B cell (primary cell): ENCODE measurements at regions not wholly inside any gene's neighbourhood (a gene's known extent, or its start where the extent isn't known, plus 50 kb on each side); places are given as distances from the start of the nearest gene placed in this dataset.

Experiments
- ATAC-seq: fragments of 200-7000 bp; cut with Tn5 transposase; one replicate; pipeline ENCODE4 v1.10.0; 2021; ENCODE audit warnings: low read depth, mild to moderate bottlenecking, moderate number of reproducible peaks, moderate library complexity
- CTCF ChIA-PET: fragments of 350-600 bp; sonication (Branson Sonifier 250); formaldehyde crosslinking; loops from one replicate; lab custom pipeline; 2021; ENCODE audit warnings: antibody characterized with exemption, inconsistent platforms; lab: Charles Lee
- POLR2A ChIA-PET: fragments of 350-600 bp; sonication (Branson Sonifier 250); formaldehyde crosslinking; loops from one replicate; lab custom pipeline; 2021; ENCODE audit warnings: antibody characterized with exemption; lab: Charles Lee
- DNase-seq: peaks from one replicate; pipeline ENCODE4 v3.0.0; 2013
- H2AFZ ChIP-seq: 2 replicates; pipeline ENCODE4 v1.6.1; 2012; ENCODE audit warnings: mild to moderate bottlenecking, low read depth, low read length; ENCODE audit not compliant: insufficient read depth, poor library complexity, severe bottlenecking
- H3K27ac ChIP-seq, 2 donors: 1 replicate in 1 of 2; 2 replicates in 1 of 2; pipeline ENCODE4 v1.5.1; 2012 to 2013; ENCODE audit warnings: low read length in 2 of 2, mild to moderate bottlenecking in 2 of 2, moderate library complexity in 1 of 2
- H3K27me3 ChIP-seq, 4 experiments: fragments of 200-600 bp in 1 of 4; sonication (generic) in 1 of 4; replicated peaks in 1 of 4; 1 replicate in 2 of 4; 2 replicates in 2 of 4; pipeline versions ENCODE4 v1.6.1 to v1.7.0; 2013 to 2016; ENCODE audit warnings: low read length in 3 of 4, mild to moderate bottlenecking in 2 of 4, mixed read lengths in 1 of 4, moderate library complexity in 1 of 4; ENCODE audit not compliant: insufficient read depth in 4 of 4, control insufficient read depth in 3 of 4; ENCODE audit errors: control extremely low read depth in 1 of 4
- H3K36me3 ChIP-seq, 2 experiments: replicated peaks in 1 of 2; 1 replicate in 1 of 2; 2 replicates in 1 of 2; pipeline versions ENCODE4 v1.6.1 to v1.7.1; 2013; ENCODE audit warnings: low read length in 1 of 2; ENCODE audit not compliant: insufficient read depth in 2 of 2, control insufficient read depth in 1 of 2; ENCODE audit errors: control extremely low read depth in 1 of 2, extremely low read depth in 1 of 2
- H3K4me1 ChIP-seq, 2 donors: fragments of 200-600 bp in 1 of 2; sonication (generic) in 1 of 2; 1 replicate in 1 of 2; 2 replicates in 1 of 2; pipeline versions ENCODE4 v1.5.1 to v1.6.1; 2013 to 2017; ENCODE audit warnings: low read length in 2 of 2; ENCODE audit not compliant: control insufficient read depth in 2 of 2, insufficient read depth in 2 of 2
- H3K4me2 ChIP-seq: replicated peaks from 2 replicates; pipeline ENCODE3; 2012; ENCODE audit warnings: mild to moderate bottlenecking, low read depth, low read length; ENCODE audit not compliant: poor library complexity, severe bottlenecking
- H3K4me3 ChIP-seq, 5 experiments: fragments of 200-600 bp in 1 of 5; sonication (generic) in 1 of 5; 1 replicate in 3 of 5; 2 replicates in 2 of 5; pipeline versions ENCODE4 v1.5.1 to v1.7.0; 2011 to 2016; ENCODE audit warnings: low read length in 4 of 5, mild to moderate bottlenecking in 4 of 5, low read depth in 2 of 5, control low read depth in 1 of 5, moderate library complexity in 1 of 5; ENCODE audit not compliant: insufficient read depth in 1 of 5; ENCODE audit errors: control extremely low read depth in 1 of 5, extremely low read depth in 1 of 5
- H3K79me2 ChIP-seq: fragments of 200-600 bp; sonication (generic); one replicate; pipeline ENCODE4 v1.6.0; 2016; ENCODE audit warnings: low read length; ENCODE audit not compliant: control insufficient read depth, insufficient read depth
- H3K9ac ChIP-seq: fragments of 200-600 bp; sonication (generic); 2 replicates; pipeline ENCODE4 v1.6.1; 2017; ENCODE audit warnings: mild to moderate bottlenecking, low read length, moderate library complexity
- H3K9me3 ChIP-seq, 3 donors: one replicate each; pipeline versions ENCODE4 v1.6.1 to v1.7.1; 2013; ENCODE audit warnings: low read length in 2 of 3; ENCODE audit not compliant: control insufficient read depth in 2 of 3, insufficient read depth in 1 of 3; ENCODE audit errors: control extremely low read depth in 1 of 3
- H4K20me1 ChIP-seq: 2 replicates; pipeline ENCODE4 v1.6.0; 2012; ENCODE audit warnings: mild to moderate bottlenecking, low read length; ENCODE audit not compliant: insufficient read depth, control insufficient read depth, poor library complexity, severe bottlenecking
- H3K27ac Mint-ChIP-seq: one replicate; pipeline ENCODE4 v1.8.0; 2021; ENCODE audit warnings: mixed read lengths
- H3K27me3 Mint-ChIP-seq: one replicate; pipeline ENCODE4 v1.8.0; 2021; ENCODE audit warnings: mixed read lengths
- H3K4me1 Mint-ChIP-seq: one replicate; pipeline ENCODE4 v1.8.0; 2021; ENCODE audit warnings: mixed read lengths
- H3K4me3 Mint-ChIP-seq: one replicate; pipeline ENCODE4 v1.8.0; 2021; ENCODE audit warnings: mixed read lengths
- H3K9me3 Mint-ChIP-seq: one replicate; pipeline ENCODE4 v1.8.0; 2022; ENCODE audit warnings: mixed read lengths; ENCODE audit not compliant: insufficient read depth
- CTCF ChIP-seq: fragments of 200-600 bp; IDR thresholded peaks from one replicate; pipeline ENCODE4 v1.8.0; 2022; ENCODE audit warnings: antibody characterized with exemption, mild to moderate bottlenecking
- EZH2 ChIP-seq: IDR thresholded peaks from 2 replicates; pipeline ENCODE4 v1.6.1; 2012; ENCODE audit warnings: borderline replicate concordance, low read depth, mild to moderate bottlenecking, moderate library complexity, low read length; ENCODE audit not compliant: insufficient read depth, poor library complexity, severe bottlenecking
- WGBS: methylation state at CpG from one replicate; pipeline ENCODE4 v1.1.5; 2013; ENCODE audit warnings: missing lambda C conversion rate; ENCODE audit not compliant: insufficient coverage; 5-methylcytosine and 5-hydroxymethylcytosine counted together
- intact Hi-C: fragments of 100-400 bp; cut with micrococcal nuclease; formaldehyde crosslinking; loops from one replicate; pipeline ENCODE4 v1.10.0; 2022

- Histone ChIP-seq H2AFZ (no peak overlapping the region), H3K9me3 (peaks cover 0 to 7% (median 0%) of the 10 kb centered on the region in 3 donors), H3K27me3 (no peaks in the 10 kb centered on the region), H3K27ac (no peak overlapping the region), H3K79me2 (no peaks in the 10 kb centered on the region), H3K36me3 (no peaks in the 10 kb centered on the region), H4K20me1 (no peaks in the 10 kb centered on the region), H3K4me1 (no peaks in the 10 kb centered on the region), H3K4me3 (no peak overlapping the region), H3K9ac (no peak overlapping the region), H3K4me2 (no peak overlapping the region)
- ChIA-PET CTCF (no interaction called here), POLR2A (no interaction called here)
- no peaks in the 10 kb centered on the region for H3K4me1 Mint-ChIP-seq
- no peak overlapping the region for H3K4me3 Mint-ChIP-seq
- intact Hi-C loops, result no loop called here
- DNase-seq, result no peak
- no peak for TF ChIP-seq CTCF
- no peak for TF ChIP-seq EZH2
- H3K27ac Mint-ChIP-seq, result no peak overlapping the region
- peaks cover 7% of the 10 kb centered on the region for H3K9me3 Mint-ChIP-seq
- no peak for ATAC-seq
- no peaks in the 10 kb centered on the region for H3K27me3 Mint-ChIP-seq
- 92% methylated on average over 3 of the region's 3 CpGs for WGBS
These were observed 132.8 kb downstream of the SOX9 start for GRCh38 chr17:72253597-72253996.

- H4K20me1 ChIP-seq, result no peaks in the 10 kb centered on the region
- no peak for DNase-seq
- H3K4me3 ChIP-seq, result no peak overlapping the region
- H3K27me3 Mint-ChIP-seq, result no peaks in the 10 kb centered on the region
- no peak overlapping the region for H3K4me2 ChIP-seq
- intact Hi-C loops, result no loop called here
- no peaks in the 10 kb centered on the region for H3K79me2 ChIP-seq
- H3K4me3 Mint-ChIP-seq, result no peak overlapping the region
- peaks cover 0 to 10% (median 0%) of the 10 kb centered on the region in 3 donors for H3K9me3 ChIP-seq
- no peak for TF ChIP-seq CTCF
- H3K9ac ChIP-seq, result no peak overlapping the region
- H3K4me1 Mint-ChIP-seq, result no peaks in the 10 kb centered on the region
- ChIA-PET POLR2A (no interaction called here), CTCF (no interaction called here)
- H3K27ac Mint-ChIP-seq, result no peak overlapping the region
- no peak overlapping the region for H3K27ac ChIP-seq
- H3K9me3 Mint-ChIP-seq, result peaks cover 4% of the 10 kb centered on the region
- 91% methylated on average over 3 of the region's 4 CpGs for WGBS
- ATAC-seq, result no peak
- H3K27me3 ChIP-seq, result no peaks in the 10 kb centered on the region
- H3K36me3 ChIP-seq, result no peaks in the 10 kb centered on the region
- no peak overlapping the region for H2AFZ ChIP-seq
- H3K4me1 ChIP-seq, result no peaks in the 10 kb centered on the region
These were observed 134.1 kb downstream of the SOX9 start for GRCh38 chr17:72254808-72255449.
